Gastroesophageal sphincter (tissue), 4 donors: ENCODE measurements at regions not wholly inside any gene's neighbourhood (a gene's known extent, or its start where the extent isn't known, plus 50 kb on each side); places are given as distances from the start of the nearest gene placed in this dataset.
A peak's percentile ranks its signal among the peaks of the same experiment; 100 is the strongest.
"Not testable (repeated sequence)": the region's sequence is repeated elsewhere in the genome, so short reads cannot be mapped to it uniquely, and the experiment has no call there.

Experiments
- ATAC-seq: fragments of 150-250 bp; one replicate; pipeline ENCODE4 v1.9.1; 2016; ENCODE audit warnings: mild to moderate bottlenecking, moderate library complexity
- H3K27ac ChIP-seq, 4 donors: fragments of 200-600 bp; sonication (generic) in 3 of 4; 1 replicate in 3 of 4; 2 replicates in 1 of 4; pipeline ENCODE4 v1.5.1; 2016 to 2019
- H3K27me3 ChIP-seq: fragments of 200-600 bp; sonication (generic); one replicate; pipeline ENCODE4 v1.5.1; 2019
- H3K36me3 ChIP-seq, 2 donors: fragments of 200-600 bp; sonication (generic); one replicate each; pipeline ENCODE4 v1.5.1; 2019; ENCODE audit warnings: control low read depth in 1 of 2
- H3K4me1 ChIP-seq, 3 donors: fragments of 200-600 bp; sonication (generic); 1 replicate in 2 of 3; 2 replicates in 1 of 3; pipeline ENCODE4 v1.5.1; 2016 to 2019; ENCODE audit warnings: control low read depth in 2 of 3
- H3K4me3 ChIP-seq, 2 donors: fragments of 200-600 bp; sonication (generic); one replicate each; pipeline ENCODE4 v1.5.1; 2019; ENCODE audit warnings: mild to moderate bottlenecking in 1 of 2, moderate library complexity in 1 of 2
- H3K9me3 ChIP-seq, 3 donors: fragments of 200-600 bp; sonication (generic); one replicate each; pipeline ENCODE4 v1.5.1; 2017 to 2019; ENCODE audit warnings: control low read depth in 2 of 3
- CTCF ChIP-seq, 4 experiments: fragments of 200-600 bp in 2 of 4; fragments of 450-650 bp in 2 of 4; sonication (generic) in 1 of 4; IDR thresholded peaks; one replicate each; pipeline ENCODE4 v1.5.1; 2017 to 2019; ENCODE audit warnings: antibody characterized with exemption in 4 of 4, mild to moderate bottlenecking in 2 of 4, moderate library complexity in 2 of 4
- EP300 ChIP-seq: sonication (generic); formaldehyde crosslinking; IDR thresholded peaks from one replicate; pipeline ENCODE4 v1.6.1; 2017; ENCODE audit warnings: antibody characterized with exemption, mild to moderate bottlenecking
- POLR2A ChIP-seq, 2 donors: fragments of 450-650 bp; IDR thresholded peaks; one replicate each; pipeline ENCODE4 v1.6.1; 2017; ENCODE audit warnings: antibody characterized with exemption in 2 of 2, mild to moderate bottlenecking in 2 of 2, moderate library complexity in 1 of 2
- POLR2AphosphoS5 ChIP-seq: sonication (generic); formaldehyde crosslinking; IDR thresholded peaks from one replicate; pipeline ENCODE4 v1.6.1; 2017; ENCODE audit warnings: antibody characterized with exemption
- WGBS, 2 donors: methylation state at CpG; one replicate each; pipeline ENCODE4 v1.1.5; 2018; ENCODE audit warnings: low coverage in 1 of 2; 5-methylcytosine and 5-hydroxymethylcytosine counted together

GRCh38 chr4:53895137-53895536, 169.3 kb downstream of the CHIC2 start:
- Histone ChIP-seq H3K27ac (no peak overlapping the region), H3K4me3 (no peak overlapping the region), H3K27me3 (peaks cover 20% of the 10 kb centered on the region), H3K36me3 (no peaks in the 10 kb centered on the region), H3K4me1 (peaks cover 0 to 3% (median 0%) of the 10 kb centered on the region in 3 donors), H3K9me3 (no peaks in the 10 kb centered on the region)
- no peak for ATAC-seq
- 51 to 84% methylated on average over 3 of the region's 3 CpGs for WGBS, 2 donors
- TF ChIP-seq CTCF (IDR thresholded peaks at IDR 0.05) (no peak), POLR2A (IDR thresholded peaks at IDR 0.05) (no peak), POLR2AphosphoS5 (no peak), EP300 (no peak)

- Histone ChIP-seq H3K9me3 (no peaks in the 10 kb centered on the region), H3K36me3 (no peaks in the 10 kb centered on the region), H3K27me3 (no peaks in the 10 kb centered on the region), H3K4me3 (no peak overlapping the region), H3K27ac (no peak overlapping the region), H3K4me1 (no peaks in the 10 kb centered on the region)
- no peak for ATAC-seq
- 36 to 52% methylated on average over 4 of the region's 4 CpGs for WGBS, 2 donors
- no peak for TF ChIP-seq CTCF (IDR thresholded peaks at IDR 0.05)
- no peak for TF ChIP-seq POLR2A (IDR thresholded peaks at IDR 0.05)
Observed at GRCh38 chr4:53890461-53890860, 173.9 kb downstream of the CHIC2 start.

- no peaks in the 10 kb centered on the region for H3K27me3 ChIP-seq
- H3K9me3 ChIP-seq, result no peaks in the 10 kb centered on the region
- 50 to 52% methylated on average over 4 to 6 of the region's 6 CpGs for WGBS, 2 donors
- no peaks in the 10 kb centered on the region for H3K4me1 ChIP-seq
- H3K4me3 ChIP-seq, result no peak overlapping the region
- no peak for TF ChIP-seq CTCF (IDR thresholded peaks at IDR 0.05)
- no peak for TF ChIP-seq POLR2A (IDR thresholded peaks at IDR 0.05)
- no peak for TF ChIP-seq EP300
- TF ChIP-seq POLR2AphosphoS5, result no peak
- no peak for ATAC-seq
- H3K27ac ChIP-seq, result peak overlapping the region in 3 of 4 donors; percentile 2 to 55 (median 37)
- H3K36me3 ChIP-seq, result no peaks in the 10 kb centered on the region
Observed at GRCh38 chr4:53889326-53890055, 174.9 kb downstream of the CHIC2 start.

- Histone ChIP-seq H3K9me3 (no peaks in the 10 kb centered on the region), H3K4me1 (no peaks in the 10 kb centered on the region), H3K27ac (peak overlapping the region in 1 of 4 donors; percentile 10), H3K4me3 (no peak overlapping the region), H3K27me3 (no peaks in the 10 kb centered on the region), H3K36me3 (no peaks in the 10 kb centered on the region)
- ATAC-seq, result no peak
- whole genome bisulfite sequencing, 2 donors, result 49 to 50% methylated on average over 1 to 2 of the region's 2 CpGs
- no peak for TF ChIP-seq CTCF (IDR thresholded peaks at IDR 0.05)
- no peak for TF ChIP-seq POLR2A (IDR thresholded peaks at IDR 0.05)
- TF ChIP-seq EP300, result no peak
- no peak for TF ChIP-seq POLR2AphosphoS5
Observed at GRCh38 chr4:53886090-53886489, 178.3 kb downstream of the CHIC2 start.

GRCh38 chr4:53885668-53886067, 178.7 kb downstream of the CHIC2 start:
- Histone ChIP-seq H3K27me3 (no peaks in the 10 kb centered on the region), H3K4me1 (no peaks in the 10 kb centered on the region), H3K4me3 (no peak overlapping the region), H3K27ac (peak overlapping the region in 1 of 4 donors; percentile 10), H3K9me3 (no peaks in the 10 kb centered on the region), H3K36me3 (no peaks in the 10 kb centered on the region)
- peak; percentile 53 for ATAC-seq
- 50% methylated on average over 1 of the region's 2 CpGs; no CpG with 5 or more reads in 1 of the 2 donors for WGBS, 2 donors
- TF ChIP-seq CTCF (IDR thresholded peaks at IDR 0.05) (no peak), POLR2AphosphoS5 (no peak), EP300 (no peak), POLR2A (IDR thresholded peaks at IDR 0.05) (no peak)

- not testable (repeated sequence) for H3K9me3 ChIP-seq, H3K27ac ChIP-seq, H3K27me3 ChIP-seq, H3K4me3 ChIP-seq, ATAC-seq, H3K4me1 ChIP-seq, H3K36me3 ChIP-seq
- 85 to 87% methylated on average over 4 to 9 of the region's 18 CpGs for WGBS, 2 donors
Observed at GRCh38 chr4:53877096-53877495, 187.3 kb downstream of the CHIC2 start.
